ENCODE measurements at regions not wholly inside any gene's neighbourhood (a gene's known extent, or its start where the extent isn't known, plus 50 kb on each side); places are given as distances from the start of the nearest gene placed in this dataset.

DNA sequence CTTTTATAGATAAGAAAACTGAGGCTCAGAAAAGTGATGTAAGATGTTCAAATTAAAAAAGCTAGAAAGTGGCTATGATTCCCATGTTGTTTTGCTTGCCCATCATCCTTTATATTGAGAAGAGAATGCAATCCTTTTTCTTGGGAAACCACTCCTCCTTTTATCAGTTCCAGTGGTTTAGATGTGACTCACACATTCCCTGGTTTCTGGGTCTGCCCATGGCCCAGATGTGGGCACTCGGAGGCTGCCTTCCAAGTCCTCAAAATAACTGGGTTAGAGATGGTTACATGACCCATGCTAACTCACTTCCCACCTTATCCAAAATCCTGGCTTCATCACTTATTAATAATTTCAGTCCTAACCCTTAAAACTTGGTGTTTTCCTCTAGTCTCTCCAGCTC, 550.0 kb downstream of the MDFIC start:
- TF ChIP-seq EZH2 (IDR thresholded peaks at IDR 0.05; ENCODE audit: borderline replicate concordance, low read depth, low read length, poor library complexity, severe bottlenecking), result no peak
- TF ChIP-seq, protein P1, sequence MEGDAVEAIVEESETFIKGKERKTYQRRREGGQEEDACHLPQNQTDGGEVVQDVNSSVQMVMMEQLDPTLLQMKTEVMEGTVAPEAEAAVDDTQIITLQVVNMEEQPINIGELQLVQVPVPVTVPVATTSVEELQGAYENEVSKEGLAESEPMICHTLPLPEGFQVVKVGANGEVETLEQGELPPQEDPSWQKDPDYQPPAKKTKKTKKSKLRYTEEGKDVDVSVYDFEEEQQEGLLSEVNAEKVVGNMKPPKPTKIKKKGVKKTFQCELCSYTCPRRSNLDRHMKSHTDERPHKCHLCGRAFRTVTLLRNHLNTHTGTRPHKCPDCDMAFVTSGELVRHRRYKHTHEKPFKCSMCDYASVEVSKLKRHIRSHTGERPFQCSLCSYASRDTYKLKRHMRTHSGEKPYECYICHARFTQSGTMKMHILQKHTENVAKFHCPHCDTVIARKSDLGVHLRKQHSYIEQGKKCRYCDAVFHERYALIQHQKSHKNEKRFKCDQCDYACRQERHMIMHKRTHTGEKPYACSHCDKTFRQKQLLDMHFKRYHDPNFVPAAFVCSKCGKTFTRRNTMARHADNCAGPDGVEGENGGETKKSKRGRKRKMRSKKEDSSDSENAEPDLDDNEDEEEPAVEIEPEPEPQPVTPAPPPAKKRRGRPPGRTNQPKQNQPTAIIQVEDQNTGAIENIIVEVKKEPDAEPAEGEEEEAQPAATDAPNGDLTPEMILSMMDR (conservative IDR thresholded peaks at IDR 0.05; ENCODE audit: low read depth, low read length), result no peak
- Histone ChIP-seq H3K4me3 (ENCODE audit: low read depth, low read length, poor library complexity, severe bottlenecking) (no peak overlapping the region), H3K9me3 (ENCODE audit: low read depth, low read length, poor library complexity, severe bottlenecking) (no peaks in the 10 kb centered on the region), H3K36me3 (ENCODE audit: insufficient read depth, low read length, poor library complexity, severe bottlenecking) (no peaks in the 10 kb centered on the region), H3K4me1 (ENCODE audit: insufficient read depth, low read length, poor library complexity, severe bottlenecking) (no peaks in the 10 kb centered on the region), H3K27me3 (replicated peaks; ENCODE audit: insufficient read depth, low read depth, low read length, poor library complexity) (no peaks in the 10 kb centered on the region), H3K27ac (ENCODE audit: low read depth, low read length, poor library complexity, severe bottlenecking) (no peak overlapping the region)
- BruUV-seq (replicated peaks), result no TSS peak
- no peak for DNase-seq (ENCODE audit: low spot score)
- CTCF ChIA-PET, result no interaction called here
- POLR2A ChIA-PET (ENCODE audit: low non-redundant PET), result no interaction called here
- intact Hi-C loops (cut with micrococcal nuclease; ENCODE audit: unreplicated experiment), result loop anchor here (10.0 kb wide), 1 partner anchor 117 kb away; no protein-coding TSS in a partner anchor

DNA sequence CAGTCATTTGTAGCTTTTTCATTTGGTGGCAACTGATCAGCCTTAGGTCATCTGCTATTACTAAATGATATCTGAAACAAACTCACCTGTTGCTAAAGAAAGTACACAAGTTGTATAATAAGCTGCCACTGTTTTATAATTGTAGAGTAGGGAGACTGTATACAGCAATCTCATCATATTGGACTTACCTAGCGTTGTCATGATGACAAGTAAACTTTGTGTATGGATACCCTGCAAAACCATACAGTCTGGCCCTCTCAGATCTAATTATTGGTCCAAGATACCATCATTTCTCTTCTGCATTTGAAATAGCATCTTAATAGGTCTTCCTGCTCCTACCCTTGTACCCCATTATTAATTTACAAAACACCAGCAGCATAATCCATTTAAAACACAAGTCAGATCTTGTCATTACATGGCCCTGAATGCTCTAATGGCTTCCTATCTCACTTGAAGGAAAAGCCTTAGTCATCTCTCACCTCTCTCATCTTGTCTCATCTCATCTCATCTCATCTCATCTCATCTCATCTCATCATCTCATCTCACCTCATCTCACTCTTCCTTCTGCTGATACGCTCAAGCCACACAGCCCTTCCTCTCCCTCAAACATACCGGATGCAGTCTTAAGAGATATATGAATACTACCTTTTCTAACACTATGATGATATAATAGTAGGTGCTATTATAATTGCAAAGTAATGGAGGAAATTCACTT, 540.6 kb downstream of the MDFIC start:
- TF ChIP-seq EZH2 (IDR thresholded peaks at IDR 0.05; ENCODE audit: borderline replicate concordance, low read depth, low read length, poor library complexity, severe bottlenecking), result no peak
- TF ChIP-seq, protein P1 (conservative IDR thresholded peaks at IDR 0.05; ENCODE audit: low read depth, low read length), result no peak
- BruUV-seq (replicated peaks), result no TSS peak
- POLR2A ChIA-PET (ENCODE audit: low non-redundant PET), result no interaction called here
- H3K9me3 ChIP-seq (ENCODE audit: low read depth, low read length, poor library complexity, severe bottlenecking), result no peaks in the 10 kb centered on the region
- H3K36me3 ChIP-seq (ENCODE audit: insufficient read depth, low read length, poor library complexity, severe bottlenecking), result no peaks in the 10 kb centered on the region
- no peak overlapping the region for H3K27ac ChIP-seq (ENCODE audit: low read depth, low read length, poor library complexity, severe bottlenecking)
- H3K4me1 ChIP-seq (ENCODE audit: insufficient read depth, low read length, poor library complexity, severe bottlenecking), result no peaks in the 10 kb centered on the region
- no peak for DNase-seq (ENCODE audit: low spot score)
- H3K27me3 ChIP-seq (replicated peaks; ENCODE audit: insufficient read depth, low read depth, low read length, poor library complexity), result no peaks in the 10 kb centered on the region
- H3K4me3 ChIP-seq (ENCODE audit: low read depth, low read length, poor library complexity, severe bottlenecking), result no peak overlapping the region
- intact Hi-C loops (cut with micrococcal nuclease; ENCODE audit: unreplicated experiment), result no loop called here
- CTCF ChIA-PET, result no interaction called here

DNA sequence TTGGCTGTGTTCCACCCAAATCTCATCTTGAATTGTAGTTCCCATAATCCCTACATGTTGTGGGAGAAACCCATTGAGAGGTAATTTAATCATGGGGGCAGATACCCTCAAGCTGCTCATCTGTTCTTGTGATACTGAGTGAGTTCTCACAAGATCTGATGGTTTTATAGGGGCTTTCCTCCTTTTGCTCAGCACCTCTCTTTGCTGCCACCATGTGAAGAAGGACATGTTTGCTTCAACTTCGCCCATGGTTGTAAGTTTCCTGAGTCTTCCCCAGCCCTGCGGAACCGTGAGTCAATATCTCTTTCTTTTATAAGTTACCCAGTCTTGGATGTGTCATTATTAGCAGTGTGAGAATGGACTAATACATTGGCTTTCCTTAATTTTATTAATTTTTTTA, 527.8 kb downstream of the MDFIC start:
- CTCF ChIA-PET, result no interaction called here
- BruUV-seq (replicated peaks), result no TSS peak
- Histone ChIP-seq H3K4me1 (ENCODE audit: insufficient read depth, low read length, poor library complexity, severe bottlenecking) (no peaks in the 10 kb centered on the region), H3K9me3 (ENCODE audit: low read depth, low read length, poor library complexity, severe bottlenecking) (no peaks in the 10 kb centered on the region), H3K27me3 (replicated peaks; ENCODE audit: insufficient read depth, low read depth, low read length, poor library complexity) (no peaks in the 10 kb centered on the region), H3K27ac (ENCODE audit: low read depth, low read length, poor library complexity, severe bottlenecking) (no peak overlapping the region), H3K36me3 (ENCODE audit: insufficient read depth, low read length, poor library complexity, severe bottlenecking) (no peaks in the 10 kb centered on the region), H3K4me3 (ENCODE audit: low read depth, low read length, poor library complexity, severe bottlenecking) (no peak overlapping the region)
- intact Hi-C loops (cut with micrococcal nuclease; ENCODE audit: unreplicated experiment), result no loop called here
- POLR2A ChIA-PET (ENCODE audit: low non-redundant PET), result no interaction called here
- TF ChIP-seq, protein P1 (conservative IDR thresholded peaks at IDR 0.05; ENCODE audit: low read depth, low read length), result 0 out of 2 replicates have a peak, but pooled peaks have one; percentile 17
- no peak for TF ChIP-seq EZH2 (IDR thresholded peaks at IDR 0.05; ENCODE audit: borderline replicate concordance, low read depth, low read length, poor library complexity, severe bottlenecking)
- DNase-seq (ENCODE audit: low spot score), result peak; percentile 25

Measured in A673 (cell line).